Right lobe of liver (tissue), 4 donors: ENCODE measurements at regions not wholly inside any gene's neighbourhood (a gene's known extent, or its start where the extent isn't known, plus 50 kb on each side); places are given as distances from the start of the nearest gene placed in this dataset.

ENCODE experiments used
- POLR2A ChIP-seq: fragments of 450-650 bp; IDR thresholded peaks from one replicate; pipeline ENCODE4 v1.6.1; 2017; ENCODE audit warnings: antibody characterized with exemption, mild to moderate bottlenecking
- TF ChIP-seq, protein P1 (sequence below), 4 donors: fragments of 200-600 bp in 3 of 4; fragments of 450-650 bp in 1 of 4; IDR thresholded peaks; one replicate each; pipeline versions ENCODE4 v1.5.1 to v1.8.0; 2016 to 2022; ENCODE audit warnings: antibody characterized with exemption in 4 of 4, mild to moderate bottlenecking in 2 of 4
- donor health status: DM: no; HTN: no; CAD: no.
- donor health status: DM: no; HTN: no; CAD: no.
- donor health status: DM: no; HTN: yes; CAD: no.

DNA sequence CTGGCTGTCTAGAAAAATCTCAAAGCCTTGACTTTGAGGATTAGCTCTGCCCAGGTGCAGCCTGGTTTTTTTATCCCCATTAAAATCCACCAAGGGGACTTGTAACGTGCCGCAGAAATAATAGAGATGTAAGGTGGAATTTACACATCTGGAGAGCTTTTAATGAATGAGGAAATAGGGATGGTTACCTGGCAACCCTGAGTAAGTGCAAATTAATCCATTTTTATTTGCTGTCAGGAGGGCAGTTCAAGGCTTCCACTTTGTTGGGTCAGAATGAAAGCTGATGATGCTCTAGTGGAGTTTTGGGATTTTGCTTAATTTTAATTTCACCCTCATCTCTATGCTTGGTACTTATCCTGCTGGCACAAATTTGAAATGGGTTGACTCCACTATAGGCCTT, 163.4 kb upstream of the CEP162 start:
- TF ChIP-seq, protein P1, sequence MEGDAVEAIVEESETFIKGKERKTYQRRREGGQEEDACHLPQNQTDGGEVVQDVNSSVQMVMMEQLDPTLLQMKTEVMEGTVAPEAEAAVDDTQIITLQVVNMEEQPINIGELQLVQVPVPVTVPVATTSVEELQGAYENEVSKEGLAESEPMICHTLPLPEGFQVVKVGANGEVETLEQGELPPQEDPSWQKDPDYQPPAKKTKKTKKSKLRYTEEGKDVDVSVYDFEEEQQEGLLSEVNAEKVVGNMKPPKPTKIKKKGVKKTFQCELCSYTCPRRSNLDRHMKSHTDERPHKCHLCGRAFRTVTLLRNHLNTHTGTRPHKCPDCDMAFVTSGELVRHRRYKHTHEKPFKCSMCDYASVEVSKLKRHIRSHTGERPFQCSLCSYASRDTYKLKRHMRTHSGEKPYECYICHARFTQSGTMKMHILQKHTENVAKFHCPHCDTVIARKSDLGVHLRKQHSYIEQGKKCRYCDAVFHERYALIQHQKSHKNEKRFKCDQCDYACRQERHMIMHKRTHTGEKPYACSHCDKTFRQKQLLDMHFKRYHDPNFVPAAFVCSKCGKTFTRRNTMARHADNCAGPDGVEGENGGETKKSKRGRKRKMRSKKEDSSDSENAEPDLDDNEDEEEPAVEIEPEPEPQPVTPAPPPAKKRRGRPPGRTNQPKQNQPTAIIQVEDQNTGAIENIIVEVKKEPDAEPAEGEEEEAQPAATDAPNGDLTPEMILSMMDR (IDR thresholded peaks at IDR 0.05) = no peak
- TF ChIP-seq POLR2A = no peak
